AG20443 (cell line): ENCODE measurements at regions not wholly inside any gene's neighbourhood (a gene's known extent, or its start where the extent isn't known, plus 50 kb on each side); places are given as distances from the start of the nearest gene placed in this dataset.
A peak's percentile ranks its signal among the peaks of the same experiment; 100 is the strongest.
"Not testable (repeated sequence)": the region's sequence is repeated elsewhere in the genome, so short reads cannot be mapped to it uniquely, and the experiment has no call there.

Experiments
- DNase-seq: peaks from one replicate; pipeline ENCODE4 v3.0.0; 2012; ENCODE audit warnings: low spot score, mixed read lengths

DNA sequence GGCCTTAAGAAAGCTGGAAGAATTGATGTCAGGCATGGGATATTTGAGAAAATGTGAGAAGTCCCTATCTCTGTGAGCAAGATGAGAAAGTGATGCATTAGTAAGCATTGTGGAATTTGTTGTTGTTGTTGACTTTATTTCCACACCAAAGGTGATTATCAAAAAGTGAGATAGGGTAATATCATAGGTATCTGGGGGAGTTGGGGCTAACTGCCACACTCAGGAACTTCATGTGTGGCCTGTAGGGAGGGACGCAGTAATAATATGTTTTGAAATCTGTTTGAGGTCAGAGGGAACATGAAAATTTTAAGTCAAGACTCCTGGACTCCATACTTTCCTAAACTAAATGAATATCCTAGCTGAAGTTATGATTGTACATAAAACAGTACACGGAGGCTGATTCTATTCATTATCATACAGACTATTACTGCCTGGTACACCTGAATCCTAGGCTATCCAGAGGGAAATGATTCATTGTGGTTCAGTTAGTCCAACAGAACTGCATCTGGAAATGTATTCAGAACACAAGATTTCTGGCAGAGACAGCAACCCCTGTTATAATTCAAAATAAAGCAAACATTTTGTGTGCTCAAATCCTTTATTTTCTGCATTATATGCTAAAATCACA is 304.8 kb downstream of the CPS1 start:
- no peak for DNase-seq

DNA sequence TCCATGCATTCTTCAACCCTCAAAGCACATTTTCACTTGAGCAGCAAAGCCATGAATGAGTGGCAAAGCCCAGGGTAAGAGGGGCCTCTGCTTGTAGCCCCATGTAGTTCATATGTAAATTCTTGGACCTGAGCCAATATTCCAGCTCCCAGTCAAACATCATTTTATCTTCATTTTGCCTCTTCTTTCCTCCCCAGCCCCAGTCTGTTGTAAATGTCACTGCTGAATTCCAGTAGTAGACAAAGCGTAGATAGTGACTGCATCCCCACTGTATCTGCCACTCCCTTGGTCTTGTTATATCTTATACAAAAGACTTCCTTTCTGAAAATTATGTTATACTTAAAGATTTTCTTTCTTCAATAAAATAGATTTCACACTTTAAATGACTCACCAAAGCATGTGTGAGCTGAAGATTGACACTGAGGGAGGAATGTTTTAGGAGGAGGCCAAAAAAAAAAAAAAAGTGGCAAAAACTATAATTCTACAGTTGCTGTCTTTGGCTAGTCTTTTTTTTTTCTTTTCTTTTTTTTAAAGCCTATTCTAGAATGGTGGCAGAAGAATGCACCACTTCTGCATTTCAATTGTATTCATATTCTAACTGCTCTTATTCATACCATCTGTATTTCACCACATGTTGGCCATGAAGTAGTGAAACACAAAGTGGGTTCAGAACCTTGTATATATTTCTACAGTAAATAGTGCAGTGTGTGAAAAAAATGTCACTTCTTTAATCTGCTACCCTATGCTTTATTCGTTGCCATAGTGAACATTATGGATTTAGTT is 306.1 kb downstream of the CPS1 start:
- no peak for DNase-seq

DNA sequence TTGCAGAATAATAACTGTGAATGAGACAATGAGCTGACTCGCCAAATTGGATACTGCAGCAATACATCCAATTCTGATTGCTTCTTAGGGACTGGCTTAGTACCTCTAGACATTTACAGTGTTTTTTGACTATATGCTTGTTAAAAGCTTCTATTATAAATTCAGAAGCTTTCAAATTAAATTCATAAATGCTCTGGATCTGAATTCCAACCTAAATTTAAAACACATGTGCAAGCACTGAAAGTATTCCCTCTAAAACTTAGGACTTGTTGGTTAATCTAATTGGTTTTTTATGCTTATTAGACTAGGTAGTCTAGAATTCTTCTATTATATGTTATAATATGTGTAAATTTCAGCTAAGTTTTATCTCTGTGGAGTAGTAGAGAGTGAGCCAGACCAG is 306.9 kb downstream of the CPS1 start:
- DNase-seq = no peak

DNA sequence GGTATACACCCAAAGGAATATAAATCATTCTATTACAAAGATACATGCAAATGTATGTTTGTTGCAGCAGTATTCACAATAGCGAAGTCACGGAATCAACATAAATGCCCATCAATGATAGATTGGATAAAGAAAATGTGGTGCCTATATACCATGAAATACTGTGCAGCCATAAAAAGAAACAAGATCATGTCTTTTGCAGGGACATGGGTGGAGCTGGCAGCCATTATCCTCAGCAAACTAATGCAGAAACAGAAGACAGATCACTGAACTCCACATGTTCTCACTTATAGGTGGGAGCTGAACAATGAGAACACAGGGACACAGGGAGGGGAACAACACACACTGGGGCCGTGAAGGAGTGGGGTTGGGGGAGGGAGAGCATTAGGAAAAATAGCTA is 315.2 kb downstream of the CPS1 start:
- not testable (repeated sequence) for DNase-seq

DNA sequence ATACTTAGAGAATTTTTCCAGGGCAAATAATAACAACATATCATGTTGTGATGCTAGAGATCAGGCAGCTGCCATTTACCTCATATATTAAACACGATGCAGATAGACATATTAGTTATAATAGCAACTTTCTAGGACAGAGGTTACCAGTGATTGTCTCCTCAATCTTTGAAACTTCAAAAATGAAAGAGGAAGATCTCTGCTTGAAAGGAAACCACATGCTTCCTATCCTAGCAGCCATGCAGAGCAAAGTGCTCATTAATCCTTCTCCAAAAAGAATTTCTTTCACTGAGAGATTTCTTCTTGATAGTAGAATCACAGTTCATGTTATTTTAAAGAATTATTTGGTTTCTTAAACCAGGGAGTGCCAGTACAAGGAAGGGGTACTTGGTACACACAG is 317.2 kb downstream of the CPS1 start:
- no peak for DNase-seq

DNA sequence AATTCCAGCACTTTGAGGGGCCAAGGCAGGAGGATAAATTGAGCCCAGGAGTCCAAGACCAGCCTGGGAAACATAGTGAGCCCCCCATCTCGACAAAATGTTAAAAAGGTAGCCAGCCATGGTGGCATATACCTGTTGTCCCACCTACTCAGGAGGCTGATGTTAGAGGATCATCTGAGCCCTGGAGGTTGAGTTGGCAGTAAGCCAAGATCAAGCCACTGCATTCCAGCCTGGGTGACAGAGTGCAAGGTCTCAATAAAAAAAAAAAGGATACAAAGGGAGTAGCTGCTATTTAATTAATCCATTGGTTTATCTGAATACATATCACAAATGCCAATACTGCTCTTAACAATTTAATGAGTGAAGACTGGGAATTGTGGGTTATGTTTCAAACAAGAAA is 327.8 kb downstream of the CPS1 start:
- no peak for DNase-seq

DNA sequence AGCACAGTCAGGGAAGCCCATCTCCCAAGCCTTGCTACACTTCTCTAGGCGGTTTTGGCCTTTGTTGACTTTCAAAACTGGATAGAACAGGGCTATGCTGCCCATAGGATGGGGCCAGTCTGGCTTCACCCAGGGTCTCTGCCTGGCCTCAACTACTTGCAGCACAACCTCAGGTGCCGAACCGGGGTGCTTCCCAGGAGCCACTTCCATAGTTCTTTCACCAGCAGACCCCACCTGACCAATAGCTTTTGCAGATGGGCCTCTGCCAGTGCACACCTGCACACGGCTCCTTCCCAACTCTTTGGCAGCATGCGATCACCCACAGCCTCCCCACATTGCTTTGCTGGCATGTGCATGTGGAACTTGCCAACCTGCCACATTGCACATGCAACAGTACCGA is 331.6 kb downstream of the CPS1 start:
- no peak for DNase-seq

DNA sequence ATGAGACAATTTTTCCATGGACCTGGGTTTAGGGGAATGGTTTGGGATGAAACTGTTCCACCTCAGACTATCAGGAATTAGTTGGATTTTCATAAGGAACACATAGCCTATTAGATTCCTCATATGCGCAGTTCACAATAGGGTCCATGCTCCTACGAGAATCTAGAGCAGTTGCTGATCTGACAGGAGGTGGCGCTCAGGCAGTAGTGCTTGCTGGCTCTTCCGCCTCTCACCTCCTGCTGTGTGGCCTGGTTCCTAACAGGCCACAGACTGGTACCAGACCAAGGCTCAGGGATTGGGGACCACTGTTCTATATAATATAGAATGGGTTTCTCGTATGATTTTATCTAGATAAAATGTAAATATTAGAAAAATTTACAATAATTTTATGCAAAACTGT is 338.7 kb downstream of the CPS1 start:
- no peak for DNase-seq

DNA sequence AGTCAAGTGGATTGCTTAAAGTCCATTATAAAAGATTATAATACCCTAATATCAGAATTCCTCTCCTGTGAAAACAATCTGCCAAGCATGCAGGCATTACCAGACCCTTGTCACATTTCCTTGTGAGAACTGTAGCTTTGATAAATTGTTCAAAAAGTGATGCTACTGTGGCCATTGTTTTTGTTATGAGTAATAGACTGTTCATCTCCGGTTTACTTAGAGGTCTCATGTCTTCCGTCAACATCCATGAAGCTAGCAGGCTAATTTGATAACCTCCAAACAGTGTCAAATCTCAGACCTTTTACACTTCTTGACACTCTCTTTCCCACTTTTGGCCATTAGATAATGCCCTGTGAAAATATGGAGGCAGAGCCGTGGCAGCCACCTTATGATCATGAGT is 342.7 kb downstream of the CPS1 start:
- no peak for DNase-seq

DNA sequence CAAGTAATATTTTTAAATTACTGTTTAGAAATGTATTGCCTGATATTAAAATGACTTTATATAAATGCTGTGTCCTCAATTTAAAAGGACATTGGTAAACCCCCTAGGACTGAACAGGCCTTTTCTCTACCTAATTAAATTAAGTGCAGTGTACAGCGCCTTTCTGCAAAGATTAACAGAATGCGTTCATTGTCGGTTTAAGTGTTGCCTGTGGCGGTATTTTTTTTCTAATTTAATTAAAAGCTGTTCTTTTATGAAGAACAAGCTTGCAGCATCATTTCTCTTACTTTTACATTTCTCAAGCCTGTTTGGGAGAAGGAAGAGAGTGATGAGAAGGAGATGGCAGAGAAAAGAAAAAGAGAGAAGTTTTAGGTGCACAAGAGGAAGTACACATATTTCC is 344.9 kb downstream of the CPS1 start:
- no peak for DNase-seq

DNA sequence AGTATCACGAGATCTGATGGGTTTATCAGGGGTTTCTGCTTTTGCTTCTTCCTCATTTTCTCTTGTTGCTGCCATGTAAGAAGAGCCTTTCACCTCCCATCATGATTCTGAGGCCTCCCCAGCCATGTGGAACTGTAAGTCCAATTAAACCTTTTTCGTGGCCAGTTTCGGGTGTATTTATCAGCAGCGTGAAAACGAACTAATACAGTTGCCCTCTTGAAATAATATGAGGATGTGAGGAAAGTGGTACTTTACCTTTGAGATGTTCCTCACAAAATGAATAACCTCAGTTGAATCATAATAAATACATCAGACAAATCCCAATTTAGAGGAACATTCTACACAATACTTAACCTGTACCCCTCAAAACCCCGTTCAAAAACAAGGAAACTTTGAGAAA is 356.4 kb downstream of the CPS1 start:
- DNase-seq = no peak

DNA sequence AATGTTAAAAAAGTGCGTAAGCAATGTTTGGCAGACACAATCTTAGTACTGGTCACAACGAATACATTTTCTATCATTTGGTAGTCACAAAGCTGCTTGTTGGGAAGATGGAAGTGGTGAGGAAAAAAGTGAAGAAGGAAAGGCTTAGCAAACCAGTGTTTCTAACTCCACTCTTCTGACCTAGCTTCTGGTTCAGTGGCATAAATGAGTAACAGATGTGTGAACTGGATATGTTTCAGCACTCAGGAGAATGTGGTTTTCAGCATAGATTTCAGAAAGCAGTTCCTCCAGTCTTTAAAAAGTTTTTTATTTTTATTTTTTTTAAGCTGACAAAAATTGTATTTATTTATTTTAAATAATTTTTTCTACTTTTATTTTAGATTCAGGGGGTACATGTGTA is 357.1 kb downstream of the CPS1 start:
- DNase-seq = peak; percentile 10

DNA sequence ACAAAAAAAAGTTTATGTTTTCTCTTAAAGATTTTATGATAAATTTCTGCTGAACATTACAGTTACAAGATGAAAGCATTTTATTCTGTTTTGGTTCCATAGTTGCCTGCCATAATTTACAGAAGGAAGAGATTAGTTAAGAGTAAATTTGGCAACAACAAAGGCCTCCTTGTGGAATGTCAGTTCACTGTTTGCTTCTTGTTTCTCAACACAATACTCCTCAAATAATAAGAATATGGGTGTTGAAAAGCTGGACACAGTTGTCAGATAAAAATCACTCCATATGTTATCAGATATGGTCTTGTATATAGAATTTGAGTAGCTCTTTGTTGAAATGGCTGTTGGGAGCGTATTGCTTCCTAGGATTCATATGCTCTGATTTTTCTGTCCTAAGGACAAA is 359.5 kb downstream of the CPS1 start:
- no peak for DNase-seq

DNA sequence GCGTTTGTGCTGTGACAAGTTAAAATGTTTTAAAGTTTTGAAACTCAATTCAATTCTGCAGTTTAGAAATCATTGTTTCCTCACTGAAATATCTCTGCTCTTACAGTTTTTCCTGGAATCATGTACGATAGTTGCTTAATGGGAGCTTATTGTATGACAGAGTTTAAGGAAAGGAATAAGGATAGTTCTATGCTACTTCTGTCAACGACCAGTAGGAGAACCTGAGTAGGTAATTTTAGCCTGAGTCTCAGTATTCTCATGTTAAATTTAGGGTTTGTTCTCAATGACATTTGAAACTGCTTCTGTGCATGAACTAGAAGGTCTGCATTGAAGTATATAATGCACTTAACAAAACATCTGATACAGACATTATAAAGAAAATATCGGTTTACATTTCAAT is 361.1 kb downstream of the CPS1 start:
- no peak for DNase-seq

DNA sequence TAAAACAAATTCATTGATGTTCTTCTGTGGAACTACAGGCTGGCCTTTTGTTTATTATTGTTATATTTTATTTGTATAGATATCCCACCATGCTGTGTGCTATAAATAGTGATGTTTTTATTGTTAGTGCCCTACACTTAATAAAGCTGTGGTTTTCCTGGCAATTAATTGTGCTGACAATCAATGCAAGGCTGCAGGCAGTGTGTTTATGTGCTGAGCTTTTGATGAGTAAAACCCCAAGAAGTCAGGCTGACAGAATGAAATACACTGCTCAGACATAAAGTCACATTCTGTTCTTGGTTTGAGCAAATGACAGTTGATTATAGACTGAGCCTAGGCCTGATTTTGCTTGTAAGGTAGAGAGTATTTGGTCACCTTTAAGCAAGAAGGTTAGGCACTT is 362.7 kb downstream of the CPS1 start:
- DNase-seq = no peak

DNA sequence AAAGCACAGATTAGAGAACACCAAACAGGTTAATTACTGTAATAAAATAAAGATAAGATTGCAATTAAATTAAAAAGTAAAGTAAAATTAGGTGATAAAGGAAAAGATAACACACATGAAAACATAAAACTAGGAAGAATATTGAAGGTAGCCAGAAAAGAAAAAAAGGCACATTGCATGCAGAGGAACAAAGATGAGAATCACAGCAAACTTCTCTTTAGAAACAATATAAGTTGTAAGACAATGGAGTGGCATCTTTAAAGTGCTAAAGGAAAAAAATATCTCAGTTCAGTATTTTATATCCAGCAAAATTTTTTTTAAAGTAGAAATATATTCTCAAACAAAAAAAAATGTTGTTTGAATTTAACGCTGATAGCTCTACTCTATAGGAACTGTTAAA is 366.0 kb downstream of the CPS1 start:
- DNase-seq = no peak

DNA sequence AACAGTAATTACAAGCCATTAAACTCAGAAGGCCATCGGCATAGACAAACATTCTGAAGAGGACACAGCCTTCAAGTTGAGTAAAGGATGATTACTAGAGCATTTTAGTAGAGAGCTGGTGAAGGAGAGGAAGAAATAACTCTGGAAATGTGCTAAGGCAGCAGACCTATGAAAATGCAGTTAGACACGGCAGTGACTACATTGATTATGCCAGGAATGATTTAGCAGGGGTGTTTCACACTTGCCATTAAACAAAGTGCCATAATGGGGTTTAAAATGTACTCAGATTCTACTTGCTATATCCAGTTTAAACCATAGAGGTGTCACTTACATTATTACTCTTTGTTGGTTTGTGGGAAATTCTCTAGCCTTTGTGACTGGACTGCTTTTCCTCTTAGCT is 372.3 kb downstream of the CPS1 start:
- DNase-seq = no peak

DNA sequence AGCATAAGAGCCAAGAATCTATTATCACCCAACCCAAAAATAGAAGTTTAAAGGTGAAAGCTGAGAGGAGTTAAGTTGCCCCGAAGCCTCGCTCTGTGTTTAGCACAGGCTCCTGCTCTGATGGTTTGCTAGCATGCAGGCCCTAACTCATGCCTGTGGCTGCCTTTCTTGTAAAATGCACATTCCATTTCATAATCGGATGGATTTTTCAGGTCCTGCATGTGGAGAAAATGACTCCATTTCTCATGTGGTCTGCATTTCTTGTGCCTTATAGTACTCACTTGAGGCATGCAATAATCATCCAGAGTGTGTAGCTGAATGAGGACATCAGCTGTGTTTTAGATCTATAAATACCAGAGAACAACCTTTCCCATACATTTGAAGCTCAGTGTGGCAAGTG is 381.8 kb downstream of the CPS1 start:
- DNase-seq = no peak

DNA sequence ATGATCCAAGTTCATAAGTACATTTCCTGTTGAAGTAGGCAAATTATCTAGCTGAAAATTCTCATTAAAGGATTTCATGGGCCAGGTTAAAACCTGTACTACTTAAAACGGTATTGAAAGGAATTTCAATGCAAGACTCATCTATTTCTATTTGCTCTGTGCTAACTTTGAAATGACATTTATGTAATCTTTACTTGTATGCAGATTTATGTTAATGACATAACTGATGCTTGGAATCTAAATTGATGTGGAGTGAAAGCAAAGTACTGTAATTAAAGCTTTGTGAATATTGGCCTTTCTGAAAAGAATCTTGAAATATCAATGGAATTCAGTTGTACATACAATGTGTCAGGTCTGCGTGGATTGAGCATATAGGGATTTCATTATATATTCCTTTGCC is 390.0 kb downstream of the CPS1 start:
- DNase-seq = no peak

DNA sequence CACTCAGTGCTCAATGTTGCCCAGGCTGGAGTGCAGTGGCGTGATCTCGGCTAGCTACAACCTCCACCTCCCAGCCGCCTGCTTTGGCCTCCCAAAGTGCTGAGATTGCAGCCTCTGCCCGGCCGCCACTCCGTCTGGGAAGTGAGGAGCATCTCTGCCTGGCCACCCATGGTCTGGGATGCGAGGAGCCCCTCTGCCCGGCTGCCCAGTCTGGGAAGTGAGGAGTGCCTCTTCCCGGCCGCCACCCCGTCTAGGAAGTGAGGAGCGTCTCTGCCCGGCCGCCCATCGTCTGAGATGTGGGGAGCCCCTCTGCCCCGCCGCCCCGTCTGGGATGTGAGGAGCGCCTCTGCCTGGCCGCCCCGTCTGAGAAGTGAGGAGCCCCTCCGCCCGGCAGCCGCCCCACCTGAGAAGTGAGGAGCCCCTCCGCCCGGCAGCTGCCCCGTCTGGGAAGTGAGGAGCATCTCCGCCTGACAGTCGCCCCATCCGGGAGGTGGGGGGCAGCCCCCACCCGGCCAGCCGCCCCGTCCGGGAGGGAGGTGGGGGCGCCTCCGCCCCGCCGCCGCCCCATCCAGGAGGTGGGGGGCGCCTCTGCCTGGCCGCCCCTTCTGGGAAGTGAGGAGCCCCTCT is 394.1 kb downstream of the CPS1 start:
- not testable (repeated sequence) for DNase-seq

DNA sequence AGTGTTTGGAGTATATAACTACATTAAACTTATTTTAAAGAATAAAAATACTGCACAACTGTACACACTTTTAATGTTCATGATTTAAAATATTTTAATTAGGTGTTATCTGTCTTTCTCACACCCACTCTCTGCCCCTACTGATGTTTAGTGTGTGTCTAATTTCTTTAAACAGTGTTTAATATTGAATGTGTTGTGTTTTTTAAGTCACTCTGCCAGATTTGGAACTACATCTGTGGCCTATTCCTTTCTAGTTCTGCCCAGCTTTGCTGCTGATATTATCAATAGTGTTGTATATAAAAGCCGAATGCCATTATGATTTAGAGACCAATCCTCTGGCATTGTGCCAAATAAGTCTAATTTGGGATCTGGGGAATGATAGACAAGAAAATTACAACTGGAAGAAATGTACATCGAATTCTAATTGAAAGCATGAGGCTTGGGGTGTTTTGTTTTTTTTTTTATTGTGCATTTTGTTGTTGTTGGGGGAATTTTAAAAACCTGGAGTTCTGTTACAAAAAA is 398.0 kb downstream of the CPS1 start:
- DNase-seq = no peak

DNA sequence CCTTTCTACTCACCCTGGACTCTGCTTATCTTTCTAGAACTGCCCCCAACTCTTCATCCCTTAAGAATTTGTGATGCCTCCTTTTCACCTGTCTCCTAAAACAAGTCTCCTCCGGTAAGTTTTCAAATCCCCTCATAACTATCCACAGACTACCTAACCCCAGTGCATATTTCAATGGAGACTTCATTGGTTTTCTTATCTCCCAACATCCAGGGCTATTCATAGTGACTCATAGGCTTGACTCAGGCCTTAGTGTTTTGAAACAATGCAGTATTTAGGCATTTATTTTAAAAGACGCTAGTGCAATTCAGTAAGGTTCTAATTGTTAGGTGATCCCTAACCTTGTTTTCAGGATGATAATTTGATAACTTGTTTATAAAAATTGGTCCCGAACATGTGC is 399.2 kb downstream of the CPS1 start:
- DNase-seq = peak; percentile 11

DNA sequence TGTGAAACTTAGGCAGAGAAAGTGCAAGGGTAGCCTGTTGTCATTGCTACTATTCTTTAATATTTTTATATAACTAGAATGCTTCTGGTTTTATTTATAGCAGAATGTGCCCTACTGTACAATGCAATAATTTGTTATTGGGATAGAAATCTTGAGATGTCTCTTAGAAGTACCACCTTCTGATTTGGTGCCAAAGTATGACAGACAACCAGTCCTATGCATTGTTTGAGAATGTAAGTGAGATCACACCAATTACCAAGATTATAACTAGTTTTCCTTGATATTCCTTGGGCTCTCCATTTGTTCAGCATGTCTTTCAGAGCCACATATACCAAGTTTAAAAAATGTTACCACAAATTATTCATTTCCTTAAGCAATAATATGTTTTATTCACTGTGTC is 399.7 kb downstream of the CPS1 start:
- no peak for DNase-seq
